ENCODE measurements at regions not wholly inside any gene's neighbourhood (a gene's known extent, or its start where the extent isn't known, plus 50 kb on each side); places are given as distances from the start of the nearest gene placed in this dataset.

- DNase-seq = no peak
Measured at GRCh38 chr2:15869396-15869795, 71.0 kb upstream of the MYCN start.

DNA sequence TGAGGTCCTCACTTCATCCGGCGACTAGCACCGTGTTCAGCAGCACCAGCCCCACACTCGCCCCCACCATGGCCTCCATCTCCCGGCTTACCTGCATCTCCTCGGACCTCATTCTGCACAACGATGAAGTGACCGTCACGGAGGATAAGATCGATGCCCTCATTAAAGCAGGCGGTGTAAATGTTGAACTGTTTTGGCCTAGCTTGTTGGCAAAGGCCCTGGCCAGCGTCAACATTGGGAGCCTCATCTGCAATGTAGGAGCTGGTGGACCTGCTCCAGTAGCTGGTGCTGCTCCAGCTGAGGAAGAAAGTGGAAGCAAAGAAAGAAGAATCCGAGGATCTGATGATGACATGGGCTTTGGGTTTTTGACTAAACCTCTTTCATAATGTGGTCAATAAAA lies 70.5 kb upstream of the MYCN start:
- DNase-seq = no peak

GRCh38 chr2:15870565-15870964 lies 69.8 kb upstream of the MYCN start:
- DNase-seq = no peak

DNA sequence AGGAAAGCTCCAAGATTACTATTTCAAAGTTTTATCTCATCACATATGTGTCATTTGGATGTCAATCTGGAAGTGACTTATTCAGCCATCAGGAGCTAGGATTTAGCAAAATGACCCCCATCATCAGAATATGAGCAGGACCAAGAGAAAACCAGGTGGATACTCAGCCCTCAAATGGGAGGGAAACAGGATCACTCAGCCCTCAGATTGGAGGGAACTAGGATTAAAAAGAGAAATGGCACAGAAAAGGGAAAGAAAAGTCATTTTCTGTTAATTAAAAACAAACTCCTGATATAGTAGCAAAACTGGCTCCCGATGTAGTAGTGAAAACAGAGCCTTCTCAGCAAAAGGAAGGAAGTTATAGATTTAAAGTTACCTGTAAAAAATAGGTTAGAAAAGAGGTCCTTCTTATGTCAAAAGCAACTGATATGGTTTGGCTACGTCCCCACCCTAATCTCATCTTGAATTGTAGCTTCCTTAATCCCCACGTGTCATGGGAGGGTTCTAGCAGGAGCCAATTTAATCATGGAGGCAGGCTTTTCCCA lies 69.0 kb upstream of the MYCN start:
- no peak for DNase-seq

DNA sequence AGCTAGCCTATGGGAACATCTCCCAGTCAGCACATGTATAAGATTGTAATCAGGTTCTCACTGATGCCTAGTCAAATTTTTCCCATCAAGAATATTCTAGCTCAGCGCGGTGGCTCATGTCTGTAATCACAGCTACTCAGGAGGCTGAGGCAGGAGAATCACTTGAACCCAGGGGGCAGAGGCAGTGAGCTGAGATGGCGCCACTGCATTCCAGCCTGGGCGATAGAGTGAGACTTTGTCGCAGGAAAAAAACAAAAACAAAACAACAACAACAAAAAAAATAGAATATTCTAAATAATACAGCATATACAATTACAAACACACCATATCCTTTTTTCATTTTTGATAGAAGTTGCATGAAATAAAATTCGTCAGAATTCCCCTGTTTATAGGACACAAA lies 67.5 kb upstream of the MYCN start:
- DNase-seq = no peak

GRCh38 chr2:15874321-15874720 lies 66.0 kb upstream of the MYCN start:
- DNase-seq = no peak

DNA sequence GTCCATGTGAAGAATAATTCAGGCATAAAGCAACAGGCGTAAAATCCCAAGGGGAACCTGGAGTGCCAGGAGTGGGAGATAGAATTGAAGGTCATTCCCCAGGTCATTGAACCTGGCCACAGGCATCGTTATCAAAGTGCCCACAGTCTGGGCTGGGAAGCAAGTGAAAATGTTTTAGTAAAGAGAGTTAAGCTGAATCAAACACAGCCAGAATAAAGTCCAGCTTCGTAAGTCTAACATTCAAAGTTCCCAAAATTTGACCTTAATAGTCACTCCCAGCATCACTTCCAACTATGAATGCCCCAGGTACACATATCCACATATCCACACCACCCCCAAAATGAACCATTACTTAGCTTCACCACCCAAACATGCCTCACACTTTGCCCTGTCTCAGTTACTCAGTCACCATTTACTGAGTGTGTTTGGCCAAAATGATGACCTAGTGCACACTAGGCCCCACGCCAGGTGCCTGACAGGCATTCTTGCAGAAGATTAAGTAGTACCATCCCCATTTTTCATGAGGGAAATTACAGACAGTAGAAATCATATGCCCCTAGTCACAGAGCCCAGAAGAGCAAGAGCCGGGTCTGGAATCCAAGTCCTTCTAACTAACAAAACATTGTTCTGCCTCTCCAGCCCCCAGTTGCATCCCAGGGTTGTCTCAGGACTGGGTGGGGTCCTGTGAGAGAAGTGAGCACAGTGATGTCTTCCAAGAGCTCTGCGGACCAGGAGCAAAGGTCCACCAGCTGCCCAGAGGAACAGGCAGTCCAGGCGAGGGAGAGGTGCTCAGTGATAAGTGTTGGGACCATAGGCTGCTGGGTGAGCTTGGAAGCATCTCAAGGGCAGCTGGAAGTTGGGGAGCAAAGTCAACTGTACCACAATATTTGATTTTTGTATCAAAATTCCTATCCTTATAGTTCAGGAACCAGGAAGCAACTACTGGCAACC lies 65.2 kb upstream of the MYCN start:
- no peak for DNase-seq

GRCh38 chr2:15875969-15876705 lies 64.2 kb upstream of the MYCN start:
- no peak for DNase-seq

DNA sequence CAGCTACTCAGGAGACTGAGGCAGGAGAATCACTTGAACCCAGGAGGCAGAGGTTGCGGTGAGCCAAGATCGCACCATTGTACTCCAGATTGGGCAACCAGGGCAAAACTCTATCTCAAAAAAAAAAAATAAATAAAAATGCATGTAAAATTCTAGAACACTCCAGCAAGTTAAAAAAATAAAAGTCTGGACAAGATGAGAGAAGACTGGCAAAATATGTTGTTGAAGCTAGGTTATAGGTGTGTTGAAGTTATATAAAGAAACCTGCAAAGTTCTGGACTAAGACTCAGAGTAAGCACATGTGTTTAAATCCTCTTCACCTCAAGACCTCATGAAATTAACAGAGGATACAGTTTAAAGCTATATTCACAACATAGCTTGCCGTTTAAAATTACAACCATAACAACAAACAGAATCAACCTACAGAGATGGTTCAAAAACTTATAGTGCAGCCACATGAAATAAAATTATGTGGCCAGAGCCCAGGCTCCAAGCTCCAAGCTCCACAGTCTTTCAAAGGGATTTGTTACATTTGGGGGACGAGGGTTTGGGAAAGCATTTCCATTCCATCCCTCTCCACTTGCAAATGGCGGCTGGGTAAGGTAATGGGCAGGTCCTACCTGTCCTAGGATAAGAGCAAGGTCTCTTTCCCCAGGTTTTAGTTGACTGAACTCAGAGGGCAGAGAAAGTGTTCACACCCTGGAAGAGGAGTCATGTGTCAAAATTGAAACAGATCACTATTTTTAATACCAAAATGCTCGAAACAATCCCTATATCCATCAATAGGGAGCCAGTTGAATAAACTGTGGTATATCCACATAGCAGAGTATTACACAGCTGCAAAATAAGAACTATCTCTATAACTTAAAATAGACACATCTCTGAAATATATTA lies 59.9 kb upstream of the MYCN start:
- DNase-seq = no peak

- DNase-seq = no peak
Measured at GRCh38 chr2:15881120-15881433, 59.3 kb upstream of the MYCN start.

- no peak for DNase-seq
Measured at GRCh38 chr2:15881676-15882075, 58.7 kb upstream of the MYCN start.

DNA sequence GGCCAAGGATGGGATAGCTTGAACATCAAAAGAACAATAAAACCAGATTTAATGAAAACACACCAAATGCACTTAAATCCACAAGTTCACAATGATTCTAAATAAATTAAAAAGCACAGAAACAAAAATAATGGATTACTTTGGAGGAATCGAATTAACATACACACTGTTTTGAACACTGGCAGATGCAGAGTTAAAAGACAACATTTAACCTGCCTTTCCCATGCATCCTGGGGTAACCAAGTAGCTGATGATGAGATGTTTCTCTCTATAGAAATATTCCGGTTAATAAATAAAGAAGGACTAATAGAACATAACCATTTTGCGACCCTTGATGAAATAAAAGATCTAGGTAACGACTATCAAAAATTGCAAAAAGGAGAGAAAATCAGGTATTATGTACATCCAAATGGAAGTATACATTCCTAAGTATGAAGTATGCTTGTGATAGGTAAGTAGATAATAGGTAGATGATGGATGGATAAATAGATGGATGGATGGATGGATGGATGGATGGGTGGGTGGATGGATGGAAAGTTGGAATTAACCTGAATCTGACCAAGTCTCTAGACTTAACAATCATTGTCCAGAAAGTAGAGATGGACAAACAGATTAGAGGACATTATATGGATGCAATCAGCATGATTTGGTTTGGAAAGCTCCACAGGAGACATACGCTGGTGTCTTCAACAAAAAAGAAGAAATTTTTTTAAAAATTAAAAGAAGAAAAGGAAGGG lies 57.4 kb upstream of the MYCN start:
- no peak for DNase-seq

GRCh38 chr2:15883684-15884083 lies 56.7 kb upstream of the MYCN start:
- DNase-seq = no peak

- no peak for DNase-seq
Measured at GRCh38 chr2:15884790-15885189, 55.6 kb upstream of the MYCN start.

GRCh38 chr2:15886231-15886630 lies 54.1 kb upstream of the MYCN start:
- DNase-seq = no peak

GRCh38 chr2:15889442-15890123 lies 50.8 kb upstream of the MYCN start:
- DNase-seq = no peak

DNA sequence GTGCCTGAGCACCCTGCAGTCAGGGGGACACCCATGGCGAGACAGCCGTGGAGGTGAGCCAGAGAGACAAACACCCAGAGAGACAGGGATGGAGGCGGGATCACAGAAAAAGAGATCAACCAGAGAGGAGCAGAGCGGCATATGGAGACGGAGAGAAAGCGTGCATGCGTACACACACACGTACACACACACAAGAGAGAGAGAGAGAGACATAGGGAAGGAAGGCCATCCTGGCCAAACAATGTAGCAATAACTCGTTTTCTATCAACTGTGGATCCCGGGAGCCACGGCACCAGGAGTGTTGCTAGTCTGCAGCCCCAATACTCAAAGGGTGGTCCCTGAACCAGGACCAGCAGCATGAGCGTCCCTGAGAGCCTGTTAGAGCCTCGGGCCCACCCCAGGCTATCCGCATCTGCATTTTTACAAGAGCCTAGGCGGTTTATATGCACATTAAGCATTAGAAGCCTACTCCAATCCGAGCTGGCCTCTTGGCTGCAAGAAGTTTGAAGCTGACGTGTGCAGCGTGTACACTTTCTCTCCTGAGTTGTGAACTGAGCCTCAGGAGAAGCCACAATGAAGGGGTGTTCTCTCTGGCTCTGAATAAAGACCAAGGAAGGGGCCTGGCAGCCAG lies 50.1 kb upstream of the MYCN start:
- DNase-seq = no peak

All from NCI-H2081 (cell line).